OCI-LY7 (cell line): ENCODE measurements at regions not wholly inside any gene's neighbourhood (a gene's known extent, or its start where the extent isn't known, plus 50 kb on each side); places are given as distances from the start of the nearest gene placed in this dataset.

ENCODE experiments used
- BruUV-seq: library from RNA; stranded (reverse); fragments of 400-500 nt; replicated peaks from 2 replicates; lab custom pipeline; 2021; lab: Mats Ljungman, UMichigan
- CTCF ChIA-PET: fragments of 300-600 bp; sonication (Branson Sonifier 250); formaldehyde crosslinking; loops from one replicate; lab custom pipeline; 2022; ENCODE audit warnings: antibody characterized with exemption; ENCODE audit not compliant: unreplicated experiment; lab: Charles Lee
- POLR2A ChIA-PET: fragments of 300-600 bp; sonication (Branson Sonifier 250); formaldehyde crosslinking; loops from one replicate; lab custom pipeline; 2022; ENCODE audit warnings: antibody characterized with exemption; lab: Charles Lee
- DNase-seq: peaks from one replicate; pipeline ENCODE4 v3.0.0-alpha.2; 2015; ENCODE audit warnings: low spot score
- H2AFZ ChIP-seq: fragments of 200-600 bp; sonication (generic), shearing (Covaris generic); 2 replicates; pipeline ENCODE4 v1.6.1; 2014; ENCODE audit warnings: mild to moderate bottlenecking, antibody characterized with exemption, low read length, moderate library complexity
- H3K27ac ChIP-seq: fragments of 200-600 bp; sonication (generic); 2 replicates; pipeline ENCODE4 v1.5.1; 2014; ENCODE audit warnings: mixed run types, low read depth, mild to moderate bottlenecking, moderate library complexity, low read length, inconsistent platforms; ENCODE audit not compliant: poor library complexity, severe bottlenecking
- H3K36me3 ChIP-seq: fragments of 200-600 bp; sonication (generic); 2 replicates; pipeline ENCODE4 v1.6.1; 2014; ENCODE audit warnings: mild to moderate bottlenecking, antibody characterized with exemption, low read length, moderate library complexity, mixed read lengths; ENCODE audit not compliant: insufficient read depth
- H3K4me1 ChIP-seq: fragments of 200-600 bp; sonication (generic); 2 replicates; pipeline ENCODE4 v1.5.1; 2014; ENCODE audit warnings: mild to moderate bottlenecking, low read length; ENCODE audit not compliant: insufficient read depth, poor library complexity, severe bottlenecking
- H3K4me2 ChIP-seq: fragments of 200-600 bp; sonication (generic); 2 replicates; pipeline ENCODE4 v1.6.1; 2014; ENCODE audit warnings: mild to moderate bottlenecking, low read length
- H3K4me3 ChIP-seq: fragments of 200-600 bp; sonication (generic); 2 replicates; pipeline ENCODE4 v1.5.1; 2014; ENCODE audit warnings: mild to moderate bottlenecking, low read depth, low read length; ENCODE audit not compliant: poor library complexity, severe bottlenecking
- H3K79me2 ChIP-seq: fragments of 200-600 bp; sonication (generic); 2 replicates; pipeline ENCODE4 v1.6.1; 2016; ENCODE audit warnings: low read depth, mild to moderate bottlenecking, low read length, moderate library complexity, mixed read lengths; ENCODE audit not compliant: insufficient read depth
- H3K9me2 ChIP-seq: fragments of 200-600 bp; sonication (generic); 2 replicates; pipeline ENCODE4 v1.6.1; 2016; ENCODE audit warnings: mild to moderate bottlenecking, low read length, mixed read lengths; ENCODE audit not compliant: insufficient read depth
- H3K9me3 ChIP-seq: fragments of 200-600 bp; sonication (generic); 2 replicates; pipeline ENCODE4 v1.6.1; 2014; ENCODE audit warnings: mild to moderate bottlenecking, mixed run types, low read length, mixed read lengths
- H4K20me1 ChIP-seq: fragments of 200-600 bp; sonication (generic); 2 replicates; pipeline ENCODE4 v1.6.1; 2014; ENCODE audit warnings: mild to moderate bottlenecking, antibody characterized with exemption, low read length, moderate library complexity, mixed read lengths; ENCODE audit not compliant: insufficient read depth
- CTCF ChIP-seq: fragments of 200-600 bp; sonication (generic); conservative IDR thresholded peaks from 2 replicates; pipeline ENCODE4 v1.5.1; 2014; ENCODE audit warnings: mild to moderate bottlenecking, antibody characterized with exemption, low read length, moderate library complexity, mixed read lengths
- EZH2phosphoT487 ChIP-seq: fragments of 200-600 bp; sonication (generic); IDR thresholded peaks from 2 replicates; pipeline ENCODE4 v1.6.1; 2018; ENCODE audit warnings: low read depth, borderline replicate concordance, mild to moderate bottlenecking, mixed run types, antibody characterized with exemption, low read length, moderate library complexity, mixed read lengths
- intact Hi-C: fragments of 100-400 bp; cut with micrococcal nuclease; formaldehyde crosslinking; loops from one replicate; pipeline ENCODE4 v1.10.0; 2022; ENCODE audit not compliant: unreplicated experiment

GRCh38 chr2:22056621-22057132 is 932.9 kb downstream of the TDRD15 start:
- no peaks in the 10 kb centered on the region for H3K9me3 ChIP-seq
- ChIA-PET CTCF (no interaction called here), POLR2A (no interaction called here)
- no peaks in the 10 kb centered on the region for H3K79me2 ChIP-seq
- no peak for DNase-seq
- H3K4me1 ChIP-seq = no peaks in the 10 kb centered on the region
- H3K4me3 ChIP-seq = no peak overlapping the region
- no TSS peak for BruUV-seq
- TF ChIP-seq CTCF (no peak), EZH2phosphoT487 (no peak)
- no peak overlapping the region for H2AFZ ChIP-seq
- H3K27ac ChIP-seq = no peak overlapping the region
- intact Hi-C loops = no loop called here
- no peak overlapping the region for H3K4me2 ChIP-seq
- no peaks in the 10 kb centered on the region for H3K36me3 ChIP-seq
- no peaks in the 10 kb centered on the region for H4K20me1 ChIP-seq
- no peaks in the 10 kb centered on the region for H3K9me2 ChIP-seq

GRCh38 chr2:22062679-22063078 is 938.9 kb downstream of the TDRD15 start:
- Histone ChIP-seq H3K4me3 (no peak overlapping the region), H3K9me2 (no peaks in the 10 kb centered on the region), H4K20me1 (no peaks in the 10 kb centered on the region), H3K27ac (no peak overlapping the region), H3K36me3 (no peaks in the 10 kb centered on the region), H3K79me2 (no peaks in the 10 kb centered on the region), H3K4me1 (no peaks in the 10 kb centered on the region), H3K4me2 (no peak overlapping the region), H3K9me3 (no peaks in the 10 kb centered on the region), H2AFZ (no peak overlapping the region)
- no TSS peak for BruUV-seq
- CTCF ChIA-PET = no interaction called here
- TF ChIP-seq EZH2phosphoT487 (no peak), CTCF (no peak)
- POLR2A ChIA-PET = interaction anchor here (1.3 kb wide), 1 partner anchor 11 kb away, joined by 4 read pairs; no protein-coding TSS in a partner anchor
- intact Hi-C loops = no loop called here
- DNase-seq = no peak

- Histone ChIP-seq H3K27ac (no peak overlapping the region), H4K20me1 (no peaks in the 10 kb centered on the region), H2AFZ (no peak overlapping the region), H3K79me2 (no peaks in the 10 kb centered on the region), H3K9me3 (no peaks in the 10 kb centered on the region), H3K4me1 (no peaks in the 10 kb centered on the region), H3K9me2 (no peaks in the 10 kb centered on the region), H3K4me2 (no peak overlapping the region), H3K36me3 (no peaks in the 10 kb centered on the region), H3K4me3 (no peak overlapping the region)
- intact Hi-C loops = no loop called here
- POLR2A ChIA-PET = interaction anchor here (1.1 kb wide), 1 partner anchor 10 kb away, joined by 3 read pairs; no protein-coding TSS in a partner anchor
- CTCF ChIA-PET = no interaction called here
- TF ChIP-seq EZH2phosphoT487 = no peak
- no peak for TF ChIP-seq CTCF
- DNase-seq = no peak
- BruUV-seq = no TSS peak
Observed at GRCh38 chr2:22076454-22076853, 952.7 kb downstream of the TDRD15 start.
